ENCODE measurements at regions not wholly inside any gene's neighbourhood (a gene's known extent, or its start where the extent isn't known, plus 50 kb on each side); places are given as distances from the start of the nearest gene placed in this dataset.

GRCh38 chr4:106717091-106717490 lies 319.0 kb downstream of the DKK2 start:
- Histone ChIP-seq H3K4me3 (no peak overlapping the region), H3K27me3 (no peaks in the 10 kb centered on the region), H3K4me1 (no peaks in the 10 kb centered on the region), H3K36me3 (no peaks in the 10 kb centered on the region), H3K27ac (no peak overlapping the region), H3K9me3 (no peaks in the 10 kb centered on the region)
- WGBS, 2 donors = 85 to 97% methylated on average over 4 of the region's 4 CpGs
- no peak for ATAC-seq (ENCODE audit: low FRiP score in 2 of 2)
- DNase-seq = no peak
- TF ChIP-seq POLR2AphosphoS5 (IDR thresholded peaks at IDR 0.05) = no peak
- no peak for TF ChIP-seq EP300 (IDR thresholded peaks at IDR 0.05)
- TF ChIP-seq POLR2A (IDR thresholded peaks at IDR 0.05) = no peak
- TF ChIP-seq CTCF (IDR thresholded peaks at IDR 0.05) = no peak

GRCh38 chr4:106715825-106716224 lies 320.3 kb downstream of the DKK2 start:
- H3K4me3 ChIP-seq = no peak overlapping the region
- no peaks in the 10 kb centered on the region for H3K36me3 ChIP-seq
- TF ChIP-seq CTCF (IDR thresholded peaks at IDR 0.05) = no peak
- TF ChIP-seq POLR2AphosphoS5 (IDR thresholded peaks at IDR 0.05) = no peak
- TF ChIP-seq POLR2A (IDR thresholded peaks at IDR 0.05) = no peak
- no peak for TF ChIP-seq EP300 (IDR thresholded peaks at IDR 0.05)
- no peaks in the 10 kb centered on the region for H3K27me3 ChIP-seq
- DNase-seq (no peak), ATAC-seq (ENCODE audit: low FRiP score in 2 of 2) (no peak)
- H3K4me1 ChIP-seq = no peaks in the 10 kb centered on the region
- no peak overlapping the region for H3K27ac ChIP-seq
- no peaks in the 10 kb centered on the region for H3K9me3 ChIP-seq

- peak overlapping the region in 1 of 4 donors; percentile 49 for H3K27ac ChIP-seq
- ATAC-seq (ENCODE audit: low FRiP score in 2 of 2) = peak in 1 of 2 donors; percentile 75
These were observed 327.7 kb downstream of the DKK2 start for GRCh38 chr4:106708464-106708816.

GRCh38 chr4:106707776-106708463 lies 328.2 kb downstream of the DKK2 start:
- H3K4me3 ChIP-seq = no peak overlapping the region
- no peaks in the 10 kb centered on the region for H3K9me3 ChIP-seq
- no peaks in the 10 kb centered on the region for H3K27me3 ChIP-seq
- TF ChIP-seq POLR2A (IDR thresholded peaks at IDR 0.05) = no peak
- no peak for TF ChIP-seq CTCF (IDR thresholded peaks at IDR 0.05)
- no peak for TF ChIP-seq EP300 (IDR thresholded peaks at IDR 0.05)
- no peak for TF ChIP-seq POLR2AphosphoS5 (IDR thresholded peaks at IDR 0.05)
- H3K4me1 ChIP-seq = no peaks in the 10 kb centered on the region
- 55 to 59% methylated on average over 2 of the region's 2 CpGs for WGBS, 2 donors
- ATAC-seq (ENCODE audit: low FRiP score in 2 of 2) (peak in 1 of 2 donors; percentile 62), DNase-seq (no peak)
- H3K27ac ChIP-seq = peak overlapping the region in 1 of 4 donors; percentile 49
- H3K36me3 ChIP-seq = no peaks in the 10 kb centered on the region

More at GRCh38 chr4:106708464-106708816, 327.7 kb downstream of the DKK2 start:
- no peaks in the 10 kb centered on the region for H3K36me3 ChIP-seq
- H3K4me1 ChIP-seq = no peaks in the 10 kb centered on the region
- 64 to 65% methylated on average over 4 of the region's 5 CpGs for WGBS, 2 donors
- H3K27me3 ChIP-seq = no peaks in the 10 kb centered on the region
- no peaks in the 10 kb centered on the region for H3K9me3 ChIP-seq
- TF ChIP-seq POLR2A (IDR thresholded peaks at IDR 0.05) = no peak
- no peak overlapping the region for H3K4me3 ChIP-seq
- no peak for DNase-seq

- H3K9me3 ChIP-seq = no peaks in the 10 kb centered on the region
- WGBS, 2 donors = 65 to 71% methylated on average over 6 of the region's 6 CpGs
These were observed 331.8 kb downstream of the DKK2 start for GRCh38 chr4:106704253-106704870.

More at GRCh38 chr4:106704253-106704870, 331.8 kb downstream of the DKK2 start:
- H3K27ac ChIP-seq = no peak overlapping the region
- H3K4me3 ChIP-seq = no peak overlapping the region
- TF ChIP-seq POLR2AphosphoS5 (IDR thresholded peaks at IDR 0.05) (no peak), CTCF (IDR thresholded peaks at IDR 0.05) (no peak), EP300 (IDR thresholded peaks at IDR 0.05) (no peak), POLR2A (IDR thresholded peaks at IDR 0.05) (no peak)
- no peaks in the 10 kb centered on the region for H3K27me3 ChIP-seq
- ATAC-seq (ENCODE audit: low FRiP score in 2 of 2) (no peak), DNase-seq (no peak)
- no peaks in the 10 kb centered on the region for H3K36me3 ChIP-seq
- H3K4me1 ChIP-seq = no peaks in the 10 kb centered on the region

All from upper lobe of left lung (tissue), 6 donors.